ENCODE measurements at regions not wholly inside any gene's neighbourhood (a gene's known extent, or its start where the extent isn't known, plus 50 kb on each side); places are given as distances from the start of the nearest gene placed in this dataset.

DNA sequence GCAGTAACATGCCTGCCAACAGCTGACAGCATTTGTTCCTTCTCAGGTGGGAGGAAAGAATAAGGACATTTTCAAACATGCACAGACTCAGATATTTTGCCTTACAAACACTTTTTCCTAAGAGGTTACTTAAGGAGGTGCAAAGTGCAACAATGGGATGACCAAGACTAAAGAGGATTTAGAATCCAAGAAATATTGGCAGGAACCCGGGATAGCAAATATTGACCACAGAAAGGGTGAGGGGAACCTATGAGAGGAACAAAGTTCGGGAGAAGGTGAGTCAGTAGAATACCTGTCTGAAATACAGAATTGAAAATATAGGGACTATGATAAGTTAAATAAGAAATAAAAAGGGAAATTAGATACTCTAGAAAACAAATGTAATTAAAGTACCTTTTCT lies 321.9 kb upstream of the EMCN start:
- DNase-seq, result no peak

DNA sequence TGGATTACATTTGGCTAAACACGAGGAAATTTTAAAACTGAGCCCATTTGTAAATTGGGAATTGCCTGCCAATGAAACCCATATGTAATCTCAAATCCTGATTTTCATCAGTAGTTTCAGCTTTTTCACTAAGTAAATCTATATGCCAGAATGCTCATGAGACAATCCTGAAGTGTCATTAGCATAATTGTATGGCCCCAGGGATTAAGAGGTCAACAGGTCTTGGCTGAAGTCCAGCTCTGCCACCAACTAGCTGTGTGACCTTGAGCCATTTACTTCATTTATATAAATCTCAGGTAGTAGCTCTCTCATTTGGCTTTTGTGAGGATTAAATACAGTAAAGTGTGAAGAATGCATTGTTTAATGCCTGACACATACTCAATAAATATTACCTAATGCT lies 320.5 kb upstream of the EMCN start:
- no peak for DNase-seq

DNA sequence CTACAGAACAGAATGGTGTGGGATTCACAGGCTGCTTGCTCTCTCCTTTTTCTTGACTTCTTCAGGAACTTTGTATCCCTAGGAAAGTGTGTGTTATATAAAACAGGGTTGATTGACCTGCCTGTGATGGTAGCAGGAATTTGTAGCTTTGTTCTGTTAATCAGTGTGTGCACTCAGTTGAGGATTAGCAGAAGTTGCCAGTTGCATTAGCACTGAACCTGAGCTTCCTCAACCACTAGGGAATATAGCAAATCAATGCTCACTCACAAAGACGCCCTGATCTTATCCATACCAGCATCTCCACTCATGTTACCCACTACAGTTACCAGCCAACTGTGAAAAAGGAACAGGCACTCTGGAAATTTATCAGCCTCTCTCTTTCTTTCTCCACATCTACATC lies 319.1 kb upstream of the EMCN start:
- DNase-seq, result no peak

DNA sequence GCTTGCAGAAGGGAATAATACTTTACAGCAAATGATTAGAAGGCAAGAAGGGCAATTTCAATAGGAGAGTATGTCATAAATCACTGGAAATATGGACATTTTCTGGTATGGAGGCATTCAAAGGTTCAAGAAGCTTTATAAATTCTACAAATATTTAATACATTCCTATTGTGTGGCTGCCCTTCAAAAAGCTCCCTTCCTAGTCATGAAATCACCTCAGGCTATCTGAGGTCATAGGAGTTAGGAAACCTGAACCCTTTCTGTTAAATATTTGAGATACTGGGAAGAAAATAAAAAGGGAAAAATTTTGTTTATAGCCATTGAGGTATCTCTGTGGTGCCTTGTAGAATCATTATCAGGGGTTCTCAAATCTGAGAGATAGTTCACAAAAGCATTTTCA lies 316.8 kb upstream of the EMCN start:
- no peak for DNase-seq

DNA sequence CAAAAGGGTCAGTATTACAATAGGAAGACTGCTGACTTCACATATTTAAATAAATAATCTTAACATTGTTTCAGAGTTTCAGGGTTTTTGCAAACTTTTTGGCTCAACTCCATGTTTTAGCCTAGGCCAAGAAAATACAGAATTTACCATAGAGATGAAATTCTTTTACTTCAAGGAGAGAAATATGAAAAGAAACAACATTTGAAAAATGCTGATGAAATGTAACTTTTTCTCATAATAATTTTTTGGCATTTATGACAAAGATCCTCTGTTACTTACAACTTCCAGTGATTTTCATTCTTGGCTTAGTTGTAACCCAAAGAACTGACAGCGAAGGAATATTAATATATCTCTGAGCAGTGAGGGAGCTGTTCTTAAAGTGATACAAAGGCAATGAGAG lies 316.1 kb upstream of the EMCN start:
- no peak for DNase-seq

DNA sequence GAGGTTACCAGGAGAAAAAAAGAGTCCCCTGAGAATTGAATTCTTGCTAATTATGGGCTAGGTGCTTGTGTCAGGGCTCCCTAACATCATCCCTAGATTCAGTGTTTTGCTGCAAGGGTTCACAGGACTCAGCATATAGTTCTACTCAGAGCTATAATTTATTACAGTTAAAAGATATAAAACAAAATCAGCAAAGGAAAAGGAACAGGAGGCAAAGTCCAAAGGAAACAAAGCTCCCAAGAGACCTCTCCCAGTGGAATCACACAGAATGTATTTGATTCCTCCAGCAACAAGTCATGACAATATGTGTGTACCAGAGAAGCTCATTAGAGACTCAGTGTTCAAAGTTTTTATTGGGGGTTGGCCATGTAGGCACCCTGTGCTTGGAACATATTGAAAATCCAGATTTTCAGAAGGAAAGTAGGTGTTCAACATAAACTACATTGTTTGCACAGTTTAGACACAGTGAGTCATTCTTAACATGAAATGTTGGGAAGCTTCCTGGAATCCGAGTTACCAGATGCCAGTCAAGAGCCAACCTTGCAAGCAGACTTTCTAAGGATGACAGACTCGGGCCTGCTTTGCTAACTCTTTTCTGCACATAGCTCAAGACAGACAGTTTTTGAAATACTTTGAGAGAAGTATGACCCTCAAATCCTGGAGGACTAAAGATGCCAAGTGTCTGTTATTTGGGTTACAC lies 311.3 kb upstream of the EMCN start:
- no peak for DNase-seq

DNA sequence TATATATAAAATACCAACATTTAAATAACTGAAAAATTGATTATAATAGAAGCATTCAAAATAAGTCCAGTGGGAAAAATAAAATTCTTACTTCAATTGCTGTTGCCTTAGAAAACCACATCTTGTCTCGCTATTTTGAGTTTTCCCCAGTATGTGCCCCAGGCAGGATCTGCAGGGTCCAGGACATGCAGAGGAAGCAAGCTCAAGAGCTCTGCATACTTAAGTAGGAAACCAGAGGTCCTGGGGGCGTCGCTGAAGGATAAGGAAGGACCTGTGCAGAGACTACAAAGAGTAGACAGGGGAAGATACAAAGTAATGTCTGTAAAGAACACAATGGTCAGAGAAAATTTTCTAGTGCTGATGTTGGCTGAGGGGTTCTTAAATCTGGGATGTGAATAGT lies 310.5 kb upstream of the EMCN start:
- DNase-seq, result no peak

DNA sequence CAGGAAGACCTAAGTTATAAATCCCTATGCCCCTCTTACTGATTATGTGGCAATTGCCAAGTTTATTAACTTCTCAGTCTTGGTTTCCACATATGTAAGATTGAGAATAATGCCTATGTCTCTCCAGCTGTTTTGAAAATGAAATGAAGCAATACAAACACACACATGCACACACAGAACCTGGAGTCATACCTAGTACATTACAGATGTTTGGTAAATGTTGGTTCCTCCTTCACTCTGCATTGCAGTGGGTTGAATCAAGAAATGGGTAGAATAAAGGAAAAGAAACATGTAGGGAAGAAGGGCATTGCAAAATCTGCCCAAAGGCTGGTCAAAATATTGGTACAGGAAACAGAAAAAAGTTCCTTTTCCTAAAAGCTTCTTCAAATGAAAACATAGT lies 309.9 kb upstream of the EMCN start:
- DNase-seq, result no peak

DNA sequence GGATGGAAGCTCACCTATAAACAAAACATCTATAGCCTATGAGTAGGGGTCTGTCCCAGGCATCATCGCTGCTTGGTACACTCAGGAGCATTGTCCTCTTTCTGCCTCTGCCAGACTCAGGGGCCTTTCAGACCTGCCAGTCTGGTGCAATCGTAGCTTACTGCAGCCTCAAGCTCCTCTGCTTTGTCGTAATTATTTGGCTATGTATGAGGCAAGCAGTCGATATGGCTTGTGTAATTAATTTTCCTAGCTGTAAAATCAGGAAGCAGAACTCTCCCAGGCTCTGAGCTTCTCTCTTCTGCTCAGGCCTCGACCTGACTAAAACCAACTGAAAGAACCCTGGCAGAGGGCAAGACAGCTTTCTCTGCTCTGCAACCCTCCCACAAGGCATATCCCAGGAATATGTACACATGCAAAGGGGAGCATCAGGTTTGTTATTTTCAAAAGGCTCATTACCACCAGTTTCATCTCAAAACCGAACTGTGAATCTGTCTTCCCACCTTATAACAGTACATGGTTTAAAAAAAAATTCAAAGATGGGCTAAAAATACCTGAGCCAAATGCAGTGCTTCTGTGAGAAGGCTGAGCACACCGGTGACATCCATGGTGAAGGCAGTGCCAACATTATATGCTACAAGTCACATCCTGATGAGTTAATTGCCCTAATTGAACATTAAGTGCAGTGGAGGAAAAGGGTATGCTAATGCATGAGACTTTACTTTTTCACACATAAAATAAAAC lies 309.2 kb upstream of the EMCN start:
- DNase-seq, result no peak

DNA sequence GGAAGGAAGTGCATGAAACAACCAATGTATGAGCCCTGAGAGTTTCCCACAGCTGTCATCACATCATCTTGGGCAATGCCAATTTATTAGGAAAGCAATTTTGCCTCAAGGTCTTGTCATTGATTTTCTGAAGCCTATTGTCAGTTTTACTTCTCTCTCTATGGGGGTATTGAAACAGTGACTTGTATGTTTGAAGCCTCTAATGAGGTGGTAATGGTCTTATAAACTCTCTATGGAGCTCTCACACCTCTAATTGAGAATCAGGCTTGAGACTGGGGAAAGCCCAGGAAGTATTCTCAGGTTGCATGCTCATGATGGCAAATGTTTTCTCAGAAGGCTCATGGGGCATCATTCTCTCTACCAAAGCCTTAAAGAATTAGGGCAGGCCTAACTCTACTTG lies 308.2 kb upstream of the EMCN start:
- DNase-seq, result no peak

DNA sequence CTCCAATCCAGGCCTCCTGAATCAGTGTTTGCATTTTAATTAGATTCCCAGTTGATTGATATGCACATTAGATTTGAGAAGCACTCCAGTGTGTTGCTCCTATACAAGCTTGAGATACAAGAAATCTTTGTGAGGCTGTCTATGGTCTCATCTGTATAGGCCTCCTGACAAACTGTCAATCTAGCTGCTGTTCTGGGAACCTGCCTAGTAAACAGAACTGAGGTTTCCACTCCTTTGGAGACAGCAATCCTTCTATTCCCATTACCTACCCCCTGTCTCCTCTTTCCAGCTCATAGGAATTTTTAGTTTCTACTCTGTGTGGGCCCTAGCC lies 306.1 kb upstream of the EMCN start:
- no peak for DNase-seq

DNA sequence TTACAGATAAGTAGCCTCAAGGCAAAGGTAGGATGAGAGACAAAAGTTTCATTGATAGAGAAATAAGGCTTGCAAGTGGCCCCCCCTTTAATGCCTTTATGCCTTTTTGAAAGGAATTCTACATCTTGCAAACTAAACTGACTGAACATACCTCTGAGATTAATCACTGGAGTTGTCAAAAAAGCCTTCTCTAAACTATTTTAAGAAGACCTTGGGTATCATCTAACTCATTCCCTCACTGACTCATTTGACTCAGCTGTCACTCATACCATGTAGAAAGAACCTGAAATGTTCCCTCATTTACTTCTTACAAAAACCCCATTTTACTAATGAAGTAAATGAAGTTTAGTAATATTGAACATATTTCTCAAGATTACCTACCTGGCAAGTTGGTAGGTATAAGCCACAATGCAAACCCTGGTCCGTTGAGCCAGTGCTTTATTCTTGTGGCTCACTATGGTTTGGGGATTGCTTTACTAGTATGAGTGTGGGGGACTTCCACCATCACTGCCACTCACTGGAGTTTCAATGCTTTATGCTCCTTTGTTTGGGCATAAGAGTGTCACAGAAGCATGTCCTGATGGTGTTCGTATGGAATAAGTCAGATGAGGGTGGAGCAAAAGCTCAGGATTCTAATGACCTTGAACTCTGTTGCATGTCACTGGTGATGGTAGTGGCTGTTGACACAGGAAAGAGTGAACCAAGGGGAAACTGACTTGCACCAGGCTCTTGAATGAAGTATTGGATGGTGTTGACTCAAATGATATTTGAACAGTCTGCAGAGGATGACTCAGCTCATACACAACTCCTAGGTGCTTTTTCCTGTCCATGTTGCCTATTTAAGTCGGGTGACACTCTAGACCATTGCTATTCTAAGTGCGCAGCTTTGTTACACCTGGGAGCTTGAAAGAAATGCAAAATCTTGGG lies 305.5 kb upstream of the EMCN start:
- peak; percentile 12 to 31 for DNase-seq

DNA sequence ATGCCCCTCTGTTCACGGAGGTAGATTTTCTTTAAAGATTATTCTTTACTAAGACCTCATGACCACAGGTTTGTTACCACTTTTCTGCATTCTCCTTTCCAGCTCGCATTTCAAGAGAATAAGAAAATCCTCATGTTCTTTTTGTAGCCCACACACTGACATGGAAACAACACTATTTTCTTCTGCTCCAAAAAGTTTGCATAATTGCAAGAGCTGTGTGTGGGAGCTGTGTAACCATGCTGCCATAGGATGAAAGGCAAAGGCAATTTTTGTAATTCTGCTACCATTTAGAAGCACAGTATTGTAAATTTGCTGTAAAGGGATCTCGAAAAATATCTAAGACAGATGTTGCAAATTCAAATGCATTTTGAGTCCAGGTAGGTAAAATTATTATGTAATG lies 302.4 kb upstream of the EMCN start:
- DNase-seq, result no peak

DNA sequence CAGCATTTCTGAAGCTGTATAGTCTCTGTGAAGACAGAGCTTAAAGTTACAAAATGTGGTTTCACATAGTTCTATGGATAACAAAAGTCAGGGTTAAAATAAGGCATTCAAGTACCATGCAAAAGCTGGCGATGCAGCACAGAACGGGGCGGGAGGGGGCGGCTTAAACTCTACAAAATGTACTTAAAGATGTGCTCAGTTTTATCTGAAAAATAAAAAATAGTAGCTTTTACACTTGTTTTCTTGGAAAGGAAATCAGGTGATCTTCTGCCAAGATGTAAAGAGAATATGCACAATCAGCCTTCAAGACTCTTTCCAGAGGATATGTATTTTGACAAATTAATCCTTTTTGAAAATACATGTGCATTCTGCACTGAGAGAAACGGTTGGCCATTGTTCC lies 301.7 kb upstream of the EMCN start:
- no peak for DNase-seq

DNA sequence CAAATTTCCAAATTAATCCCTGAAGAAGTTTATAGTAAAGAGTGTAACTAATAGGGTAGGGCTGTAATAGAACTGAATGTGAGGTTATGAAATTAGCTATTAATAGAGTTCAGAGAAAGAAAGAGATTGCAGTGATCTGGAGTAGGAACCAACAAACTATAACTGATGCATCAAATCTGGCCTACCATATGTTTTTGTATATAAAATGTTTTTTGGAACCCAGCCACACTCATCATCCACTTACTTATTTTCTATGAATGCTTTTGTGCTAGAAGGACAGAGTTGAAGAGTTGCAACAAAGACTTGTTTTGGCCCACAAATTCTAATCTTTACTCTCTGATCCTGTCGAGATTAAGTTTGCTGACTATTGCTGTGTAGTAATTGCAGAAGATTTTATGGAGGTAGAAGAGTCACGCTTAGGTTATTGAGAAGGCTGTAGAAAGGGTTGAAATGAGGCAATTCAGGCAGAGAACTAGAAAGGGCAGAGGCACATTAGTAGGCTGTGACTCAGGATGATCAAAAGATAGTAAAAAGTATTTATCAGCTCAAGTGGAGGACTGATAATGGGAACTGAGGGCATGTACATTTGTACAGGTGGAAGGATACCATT lies 298.7 kb upstream of the EMCN start:
- DNase-seq, result no peak

DNA sequence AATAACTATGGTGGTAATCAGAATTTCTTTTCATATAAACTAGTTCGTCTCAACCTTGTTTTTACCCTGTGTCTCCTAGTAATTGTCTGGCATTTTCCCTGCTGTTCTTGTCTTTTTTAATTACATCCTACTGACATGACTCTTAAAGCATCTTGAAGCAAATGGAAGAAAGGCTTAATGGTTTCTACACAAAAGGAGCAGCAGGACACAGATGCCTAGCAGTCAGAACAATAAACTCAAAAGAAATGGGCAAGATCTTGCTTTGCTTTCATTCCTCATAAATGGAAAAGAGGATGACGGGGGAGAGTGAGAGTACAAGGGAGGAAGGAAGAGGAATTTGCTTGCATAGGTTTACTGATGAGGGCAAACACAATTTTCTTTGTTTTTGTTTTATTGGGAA lies 293.2 kb upstream of the EMCN start:
- no peak for DNase-seq

DNA sequence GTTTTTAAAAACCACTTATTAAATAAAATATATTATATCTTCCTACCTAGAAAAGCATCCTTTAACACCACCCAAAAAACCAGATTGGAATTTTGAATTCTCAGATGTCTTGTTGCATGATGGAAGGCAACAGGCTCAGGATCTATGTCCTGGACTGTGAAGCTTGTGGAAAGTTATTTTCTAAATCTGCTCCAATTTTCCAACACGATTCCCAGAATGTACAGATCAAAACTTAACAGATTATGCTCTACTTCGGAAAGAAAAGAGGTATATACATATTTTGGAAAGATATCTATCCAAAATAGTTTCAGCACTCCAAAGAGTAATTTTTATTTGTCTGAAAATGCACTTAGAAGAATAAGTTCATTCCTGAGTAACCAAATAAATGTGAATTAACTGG lies 291.7 kb upstream of the EMCN start:
- no peak for DNase-seq

DNA sequence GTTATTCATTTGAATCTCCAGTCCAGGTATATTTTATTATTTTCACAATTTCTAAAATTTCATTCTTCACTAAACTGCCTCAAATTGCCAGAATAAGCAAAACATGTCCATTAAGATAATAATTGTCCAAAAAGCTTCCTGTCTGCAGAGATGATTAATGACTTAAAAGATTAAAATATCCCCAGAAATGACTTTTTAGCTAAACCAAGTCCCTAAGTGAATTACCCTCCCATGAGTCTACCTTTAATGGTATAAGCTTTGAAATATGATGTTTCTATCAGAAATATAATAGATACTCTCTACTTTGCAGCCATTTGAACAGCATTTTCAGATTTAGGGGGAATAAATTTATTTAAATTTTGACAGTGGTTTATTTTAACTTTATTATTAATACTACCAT lies 289.2 kb upstream of the EMCN start:
- DNase-seq, result no peak

DNA sequence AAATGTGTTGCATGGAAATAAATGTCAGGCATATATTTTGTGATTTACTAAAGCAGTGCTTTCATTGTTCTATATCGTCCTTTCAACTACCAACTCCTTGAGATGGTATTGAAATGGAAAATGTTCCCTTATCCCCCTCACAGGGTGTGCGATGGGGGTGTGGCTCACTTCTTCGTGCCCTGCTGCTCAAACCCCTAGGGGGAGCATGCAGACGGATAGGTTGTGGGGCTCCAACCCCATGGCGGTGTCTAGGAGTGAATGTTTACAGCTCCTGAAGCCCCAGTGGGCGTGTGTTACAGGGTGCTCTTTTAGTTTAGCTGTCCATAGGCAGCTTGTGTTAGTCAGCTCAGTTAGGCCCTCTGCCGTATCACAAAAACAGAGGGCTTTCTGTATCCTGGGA lies 287.7 kb upstream of the EMCN start:
- no peak for DNase-seq

DNA sequence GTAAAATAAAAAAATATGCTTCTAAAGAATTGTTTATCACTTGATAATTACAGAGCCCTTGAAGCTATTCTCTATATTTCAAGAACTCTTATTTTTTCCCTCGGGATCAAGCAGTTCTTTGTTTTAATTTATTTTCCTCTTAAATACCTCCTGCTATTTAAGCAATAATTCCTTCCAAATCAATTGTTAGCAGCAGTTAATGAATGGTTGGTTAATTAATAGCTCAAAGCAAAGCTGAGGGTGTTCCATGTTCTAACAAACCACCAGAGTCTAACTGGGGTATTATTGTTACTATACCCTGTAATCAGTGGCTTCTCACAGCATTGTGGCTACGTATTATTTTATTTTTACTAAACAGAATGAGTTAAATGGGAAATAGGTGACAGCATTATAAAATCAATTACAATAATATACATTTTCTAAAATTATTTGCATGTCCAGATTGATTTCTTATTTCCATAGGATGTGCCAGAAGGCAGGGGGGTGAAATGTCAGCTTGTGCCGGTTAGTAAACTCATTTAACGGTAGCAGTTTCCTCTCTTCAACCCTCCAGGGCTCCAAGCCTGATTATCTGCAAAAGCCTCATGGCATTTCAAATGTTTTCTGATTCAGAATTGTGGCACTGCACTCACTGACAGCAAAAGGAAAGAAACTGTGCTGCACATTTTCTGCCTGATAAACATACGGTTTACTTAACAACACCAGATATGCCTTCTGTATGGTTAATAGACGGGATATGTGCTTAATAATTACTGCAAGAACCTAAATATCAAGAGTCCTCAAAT lies 286.9 kb upstream of the EMCN start:
- no peak for DNase-seq

DNA sequence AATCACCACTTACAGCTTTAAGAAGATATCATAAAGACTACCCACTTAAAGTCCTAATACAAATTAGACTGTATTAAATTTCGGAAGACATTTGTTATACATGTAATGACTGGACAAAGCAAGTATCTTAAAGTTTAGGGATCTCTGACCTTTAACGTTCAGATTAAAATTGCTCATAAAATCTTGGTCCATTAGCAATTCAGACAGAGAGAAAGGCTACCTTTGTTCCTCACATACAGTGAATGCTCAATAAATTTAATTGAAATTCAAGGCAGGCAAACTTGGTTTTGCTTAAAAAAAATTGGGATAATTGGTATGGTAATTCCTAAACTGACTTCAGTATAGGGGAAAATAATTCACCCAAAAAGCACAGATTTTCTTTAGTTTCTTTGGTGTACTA lies 285.9 kb upstream of the EMCN start:
- no peak for DNase-seq

DNA sequence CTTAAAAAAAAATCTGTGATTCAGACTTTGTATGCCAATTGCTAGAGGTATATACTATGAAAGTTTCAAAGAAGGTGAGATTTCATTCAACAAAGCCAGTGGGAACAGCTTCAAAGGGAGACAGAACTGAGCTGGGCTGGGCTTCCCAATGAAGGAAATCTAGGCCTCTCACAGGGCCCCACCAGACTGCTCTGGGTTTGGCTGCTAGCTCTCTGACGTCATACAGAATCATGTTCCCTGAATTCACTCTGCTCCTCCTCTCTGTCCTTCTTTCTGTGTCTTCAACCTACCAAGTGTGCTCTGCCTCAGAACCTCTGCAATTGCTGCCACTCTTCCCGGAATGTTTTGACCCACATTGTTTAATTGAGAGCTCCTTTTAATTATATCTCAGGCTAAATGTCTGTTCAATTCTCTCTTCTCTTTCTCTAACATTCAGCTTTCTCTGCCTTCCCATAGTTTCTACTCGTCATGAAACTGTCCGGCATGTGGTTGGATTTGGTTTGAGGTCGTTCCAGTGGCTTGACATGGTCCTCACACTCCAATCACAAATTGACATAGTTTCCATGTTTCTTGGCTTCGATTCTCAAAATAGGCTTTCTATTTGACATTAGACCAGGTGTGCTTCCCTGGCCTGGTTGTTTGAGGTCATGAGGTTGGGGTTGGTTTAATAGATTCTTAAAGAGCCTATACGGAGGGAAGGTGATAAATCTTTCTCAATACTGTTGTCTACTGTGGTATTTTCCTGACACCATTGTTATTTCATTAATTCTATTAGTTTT lies 282.1 kb upstream of the EMCN start:
- no peak for DNase-seq
